ENCODE measurements at regions not wholly inside any gene's neighbourhood (a gene's known extent, or its start where the extent isn't known, plus 50 kb on each side); places are given as distances from the start of the nearest gene placed in this dataset.
"Not testable (repeated sequence)": the region's sequence is repeated elsewhere in the genome, so short reads cannot be mapped to it uniquely, and the experiment has no call there.

DNA sequence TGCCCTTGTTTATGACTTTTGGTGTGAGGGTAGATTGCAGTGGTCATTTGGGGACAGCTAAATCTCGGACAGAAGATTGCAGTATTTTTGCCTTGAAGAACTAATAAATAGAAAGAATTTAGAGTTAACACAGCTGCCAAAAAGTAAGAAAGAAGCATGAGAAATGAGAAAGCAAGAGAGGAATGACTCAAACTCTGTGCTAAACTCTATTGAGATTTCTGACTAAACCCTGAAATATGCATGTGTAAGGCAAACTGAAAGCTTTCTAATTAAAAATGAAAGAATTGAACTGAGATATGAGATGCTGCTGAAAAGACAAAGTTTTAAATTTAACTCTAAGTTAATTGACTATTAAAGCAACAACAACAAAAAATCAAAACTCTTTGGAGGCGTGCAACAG, 791.3 kb downstream of the RAB28 start:
- DNase-seq (ENCODE audit: low read depth): no peak

- no peak for DNase-seq (ENCODE audit: low read depth)
Observed at GRCh38 chr4:12691168-12691567, 793.0 kb downstream of the RAB28 start.

DNA sequence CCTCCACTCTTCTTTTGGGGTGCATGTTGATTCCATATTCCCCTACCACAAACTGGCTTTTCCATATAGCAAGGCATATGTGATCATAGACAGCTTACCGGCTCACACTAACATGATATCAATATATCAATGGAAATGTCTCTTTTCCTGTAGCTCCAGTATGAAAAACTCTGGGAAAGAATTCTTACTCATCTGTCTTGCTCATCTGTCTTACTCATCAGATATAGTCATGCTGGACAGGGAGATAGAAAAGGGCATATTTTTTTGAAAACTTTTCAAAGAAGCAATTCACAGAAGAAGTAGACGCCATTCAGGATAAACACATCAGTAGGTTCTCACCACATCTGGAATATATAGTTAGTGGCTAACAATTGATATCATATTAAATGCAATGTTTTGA, 794.7 kb downstream of the RAB28 start:
- no peak for DNase-seq (ENCODE audit: low read depth)

GRCh38 chr4:12679217-12679616, 804.9 kb downstream of the RAB28 start:
- no peak for DNase-seq (ENCODE audit: low read depth)

DNA sequence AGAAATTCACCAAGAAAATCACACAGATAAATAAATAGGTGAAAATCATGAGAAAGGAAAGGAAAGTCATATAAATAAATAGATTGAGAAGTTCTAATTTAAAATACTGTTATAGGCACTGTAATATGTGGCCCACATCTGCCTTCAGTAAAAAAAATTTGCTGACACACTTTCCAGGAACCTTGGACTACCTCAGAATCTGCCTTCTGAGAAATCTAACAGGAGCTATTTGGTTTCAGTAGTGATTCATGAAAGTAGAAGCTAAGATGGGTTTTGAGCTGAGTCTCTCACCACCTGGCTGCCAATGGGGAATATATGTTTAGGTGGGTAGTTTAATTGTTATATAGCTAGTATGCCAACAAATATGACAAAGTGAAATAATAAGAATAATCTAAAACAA, 810.0 kb downstream of the RAB28 start:
- no peak for DNase-seq (ENCODE audit: low read depth)

- no peak for DNase-seq (ENCODE audit: low read depth)
Observed at GRCh38 chr4:12672303-12672702, 811.8 kb downstream of the RAB28 start.

GRCh38 chr4:12658146-12658545, 826.0 kb downstream of the RAB28 start:
- DNase-seq (ENCODE audit: low read depth): no peak

DNA sequence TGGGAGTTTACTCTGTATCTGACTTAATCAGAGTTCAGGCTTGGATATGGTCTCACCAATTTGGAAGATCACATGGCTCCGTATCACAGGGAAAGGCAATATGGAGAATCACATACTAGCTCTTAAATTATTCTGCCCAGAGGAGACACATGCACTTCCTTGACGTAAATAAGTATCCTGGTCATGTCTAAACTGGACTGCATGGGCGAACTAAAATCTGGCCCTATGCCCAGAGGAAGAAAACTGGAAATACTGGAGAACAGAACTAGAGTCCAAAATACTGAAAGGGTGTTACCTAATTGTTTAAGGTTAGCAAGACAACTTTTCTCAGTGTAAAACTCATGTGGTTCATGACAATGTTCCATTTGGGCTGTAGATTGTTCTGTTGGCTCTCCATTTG, 832.3 kb downstream of the RAB28 start:
- DNase-seq (ENCODE audit: low read depth): no peak

DNA sequence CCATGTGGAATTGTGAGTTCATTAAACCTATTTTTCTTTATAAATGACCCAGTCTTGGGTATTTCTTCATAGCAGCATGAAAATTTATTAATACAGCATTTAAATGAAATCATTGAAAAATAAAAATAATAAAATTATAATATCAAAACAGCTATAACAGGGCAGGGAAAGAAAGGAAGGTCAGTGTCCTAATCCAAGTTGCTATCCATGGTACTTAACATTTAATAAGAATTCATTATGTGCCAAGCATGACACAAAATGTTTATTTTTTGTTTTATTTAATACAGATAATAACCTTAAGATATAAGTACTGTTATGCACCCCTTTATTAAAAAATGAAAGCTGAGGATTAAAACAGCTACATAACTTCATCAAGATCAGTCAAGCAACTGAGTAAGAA, 838.4 kb downstream of the RAB28 start:
- no peak for DNase-seq (ENCODE audit: low read depth)

DNA sequence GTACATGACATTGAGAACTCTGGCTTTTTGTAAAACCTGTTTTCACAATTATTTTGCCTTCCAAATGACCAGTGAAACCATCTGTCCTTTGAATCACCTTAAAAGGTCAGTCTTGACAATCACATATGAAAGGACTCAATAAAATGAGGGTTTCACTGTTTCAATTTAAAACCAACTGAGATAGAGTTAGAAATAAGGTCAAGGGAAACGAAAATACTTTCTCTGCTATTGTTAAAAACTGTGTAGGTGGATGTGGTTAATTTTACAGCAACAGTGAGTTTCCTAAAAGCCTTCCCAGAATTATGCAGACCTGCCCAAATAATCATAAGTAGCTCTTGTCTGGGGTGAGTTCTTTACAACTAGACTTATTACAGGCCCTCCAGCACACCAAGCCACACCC, 839.9 kb downstream of the RAB28 start:
- no peak for DNase-seq (ENCODE audit: low read depth)

DNA sequence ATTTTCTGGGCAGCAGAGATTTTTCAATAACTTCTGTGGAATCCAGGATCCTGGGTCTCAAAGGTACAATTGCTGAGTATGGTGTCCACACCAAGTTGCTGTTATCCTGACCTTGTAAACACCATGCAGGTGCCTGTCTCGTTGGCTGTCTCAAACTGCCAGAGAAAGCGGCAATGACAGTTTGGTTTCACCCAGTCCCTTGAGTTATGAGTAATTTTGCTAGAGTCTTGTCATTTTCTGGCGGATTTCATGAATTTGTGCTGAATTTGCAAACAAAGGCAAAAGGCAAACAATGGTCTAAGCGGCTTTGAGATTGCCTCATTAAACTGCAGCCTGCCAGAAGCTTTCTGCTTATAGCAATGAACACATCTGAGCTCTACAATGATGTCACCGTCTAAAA, 847.9 kb downstream of the RAB28 start:
- no peak for DNase-seq (ENCODE audit: low read depth)

- DNase-seq (ENCODE audit: low read depth): no peak
Observed at GRCh38 chr4:12635629-12636028, 848.5 kb downstream of the RAB28 start.

DNA sequence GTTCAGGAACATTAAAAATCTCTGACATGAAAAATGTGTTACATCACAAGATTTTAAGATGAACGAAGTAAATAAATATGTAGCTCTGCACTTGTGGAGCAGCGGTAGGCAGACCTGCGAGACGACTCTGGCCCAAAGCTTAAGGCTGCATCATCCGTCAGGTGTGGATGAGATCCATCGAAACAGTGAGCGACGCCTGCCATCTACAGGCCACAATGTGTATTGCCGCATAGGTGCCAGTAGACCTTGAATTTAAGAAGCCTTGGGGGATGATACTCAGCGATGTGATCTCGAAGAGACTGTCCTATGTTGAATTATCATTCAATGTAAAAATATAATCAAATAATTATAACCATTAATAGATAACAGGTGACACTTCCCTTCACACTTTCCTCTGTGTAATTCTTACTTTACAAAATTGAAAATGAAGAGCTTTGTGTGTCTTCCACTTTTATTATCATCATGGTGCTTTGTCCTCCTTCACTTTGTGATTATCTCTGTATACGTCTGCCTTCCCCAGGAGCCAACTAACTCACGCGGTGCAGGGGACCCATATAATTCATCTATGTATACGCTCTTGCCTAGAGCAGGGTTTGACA, 851.0 kb downstream of the RAB28 start:
- peak; percentile 58 for DNase-seq (ENCODE audit: low read depth)

DNA sequence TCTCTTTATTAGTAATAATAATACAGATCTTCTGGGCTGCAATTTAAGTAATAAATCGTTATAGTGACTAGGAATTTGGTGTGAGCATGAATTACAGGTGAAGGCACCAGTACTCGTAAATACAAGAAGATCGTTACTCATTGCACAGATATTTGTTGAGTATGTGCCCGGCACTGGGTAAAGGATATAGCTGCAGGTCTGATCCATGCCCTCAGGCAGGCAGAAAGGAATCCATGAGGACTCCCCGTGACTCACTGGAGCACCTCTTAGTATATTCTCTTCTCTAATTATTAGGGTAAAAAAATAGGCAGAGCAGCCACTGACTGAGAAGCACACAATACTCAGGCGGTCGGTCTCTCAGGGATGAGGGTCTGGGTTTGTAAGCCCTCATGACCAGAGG, 868.3 kb downstream of the RAB28 start:
- DNase-seq (ENCODE audit: low read depth): no peak

- DNase-seq (ENCODE audit: low read depth): no peak
Observed at GRCh38 chr4:12612876-12613275, 871.3 kb downstream of the RAB28 start.

GRCh38 chr4:12609212-12609875, 874.8 kb downstream of the RAB28 start:
- not testable (repeated sequence) for DNase-seq (ENCODE audit: low read depth)

GRCh38 chr4:12595986-12596385, 888.2 kb downstream of the RAB28 start:
- no peak for DNase-seq (ENCODE audit: low read depth)

GRCh38 chr4:12595489-12595888, 888.7 kb downstream of the RAB28 start:
- DNase-seq (ENCODE audit: low read depth): no peak

- no peak for DNase-seq (ENCODE audit: low read depth)
Observed at GRCh38 chr4:12588582-12588981, 895.6 kb downstream of the RAB28 start.

DNA sequence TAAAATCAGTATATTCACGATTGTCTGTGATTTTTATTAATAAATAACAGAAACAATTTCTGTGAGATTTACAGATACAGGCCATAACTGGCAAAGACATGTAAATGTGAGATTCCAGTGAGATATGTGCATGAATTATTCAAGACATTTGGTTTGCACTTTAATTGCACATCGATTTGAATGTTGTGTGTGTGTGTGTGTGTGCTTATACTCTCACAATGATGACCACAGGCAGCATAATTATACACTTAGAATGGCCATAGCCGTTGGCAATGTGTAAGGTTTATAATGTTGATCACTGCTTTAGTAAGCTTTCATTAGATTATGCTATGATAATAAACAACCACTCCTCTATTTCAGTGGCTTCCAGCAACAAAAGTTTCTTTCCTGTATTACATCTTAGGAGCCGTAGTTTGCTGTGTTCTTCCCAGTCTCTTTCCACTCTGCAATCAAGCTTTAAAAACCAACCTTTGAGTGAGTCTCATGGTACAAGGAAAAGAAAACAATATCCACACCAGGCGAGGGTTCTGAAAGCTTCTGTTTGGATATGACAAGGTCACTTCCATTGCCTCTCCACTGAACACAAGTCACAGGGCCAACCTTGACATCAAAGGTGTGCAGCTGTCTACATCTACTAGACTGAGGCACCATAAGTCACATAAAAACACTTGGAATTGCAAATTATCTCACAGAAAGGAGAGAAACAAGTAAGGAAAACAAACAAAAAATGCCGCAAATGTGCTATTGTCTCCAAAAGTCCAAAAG, 897.7 kb downstream of the RAB28 start:
- DNase-seq (ENCODE audit: low read depth): no peak

GRCh38 chr4:12584116-12584875, 899.8 kb downstream of the RAB28 start:
- no peak for DNase-seq (ENCODE audit: low read depth)

DNA sequence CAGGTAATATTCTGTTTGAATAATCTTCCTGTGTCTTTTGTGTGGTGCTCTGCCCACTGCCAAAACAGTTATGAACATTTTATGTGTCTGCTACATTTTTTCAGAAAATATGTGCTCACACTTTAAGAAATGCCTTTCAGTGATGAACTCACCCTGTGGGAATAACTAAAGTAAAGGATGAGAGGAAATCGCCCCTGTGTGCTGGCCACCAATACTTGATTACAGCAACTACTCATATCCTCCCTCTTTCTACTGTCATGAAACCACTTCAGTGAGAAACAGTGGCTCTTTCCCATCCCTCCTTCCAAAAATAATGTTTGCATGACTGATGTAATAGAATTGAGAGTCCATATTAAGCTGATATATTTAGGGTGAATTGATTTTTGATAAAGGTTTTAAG, 900.9 kb downstream of the RAB28 start:
- DNase-seq (ENCODE audit: low read depth): no peak

DNA sequence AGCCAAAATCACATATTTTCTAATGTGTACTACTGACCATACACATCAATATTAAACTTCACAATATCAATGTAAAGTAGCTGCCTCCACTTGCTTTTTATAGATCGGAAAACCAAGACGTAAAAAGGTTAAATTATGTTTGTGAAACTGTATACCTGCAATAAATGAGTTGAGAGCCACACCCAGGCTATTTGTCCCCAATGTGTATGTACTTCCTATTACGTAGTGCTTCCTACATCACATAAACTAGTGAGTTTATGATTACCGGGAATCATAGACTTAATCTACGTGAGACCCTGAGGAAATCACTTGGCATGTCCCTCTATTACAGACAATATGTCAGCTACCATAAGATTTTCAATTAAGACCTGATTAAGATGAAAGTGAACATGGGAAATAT, 903.4 kb downstream of the RAB28 start:
- DNase-seq (ENCODE audit: low read depth): no peak

All from activated T-cell treated with anti-CD3 and anti-CD28 coated beads for 1 hour (primary cell).